ENCODE measurements at regions not wholly inside any gene's neighbourhood (a gene's known extent, or its start where the extent isn't known, plus 50 kb on each side); places are given as distances from the start of the nearest gene placed in this dataset.

DNA sequence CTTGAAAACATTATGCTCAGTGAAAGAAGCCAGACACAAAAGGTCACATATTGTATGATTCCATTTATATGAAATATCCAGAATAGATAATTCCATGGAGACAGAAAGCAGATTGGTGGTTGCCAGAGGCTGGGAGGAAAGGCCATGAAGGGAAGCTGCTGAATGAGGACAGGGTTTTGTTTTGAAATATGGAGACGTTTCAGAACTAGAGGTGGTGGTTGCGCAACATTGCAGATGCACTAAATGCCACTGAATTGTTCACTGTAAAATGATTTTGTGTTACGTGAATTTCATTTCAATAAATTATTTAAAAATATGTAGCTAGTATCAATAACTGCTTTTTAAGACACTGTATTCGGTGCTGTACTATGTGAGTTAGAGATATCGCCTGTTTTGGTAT lies 101.7 kb upstream of the ZNF236 start:
- TF ChIP-seq STAT6 (CRISPR knock-in tag; conservative IDR thresholded peaks at IDR 0.05; ENCODE audit: low read depth) (no peak), SP1 (CRISPR knock-in tag; conservative IDR thresholded peaks at IDR 0.05) (no peak), ZNF263 (CRISPR knock-in tag; IDR thresholded peaks at IDR 0.05; ENCODE audit: low read depth) (no peak)
- TF ChIP-seq, protein P1, sequence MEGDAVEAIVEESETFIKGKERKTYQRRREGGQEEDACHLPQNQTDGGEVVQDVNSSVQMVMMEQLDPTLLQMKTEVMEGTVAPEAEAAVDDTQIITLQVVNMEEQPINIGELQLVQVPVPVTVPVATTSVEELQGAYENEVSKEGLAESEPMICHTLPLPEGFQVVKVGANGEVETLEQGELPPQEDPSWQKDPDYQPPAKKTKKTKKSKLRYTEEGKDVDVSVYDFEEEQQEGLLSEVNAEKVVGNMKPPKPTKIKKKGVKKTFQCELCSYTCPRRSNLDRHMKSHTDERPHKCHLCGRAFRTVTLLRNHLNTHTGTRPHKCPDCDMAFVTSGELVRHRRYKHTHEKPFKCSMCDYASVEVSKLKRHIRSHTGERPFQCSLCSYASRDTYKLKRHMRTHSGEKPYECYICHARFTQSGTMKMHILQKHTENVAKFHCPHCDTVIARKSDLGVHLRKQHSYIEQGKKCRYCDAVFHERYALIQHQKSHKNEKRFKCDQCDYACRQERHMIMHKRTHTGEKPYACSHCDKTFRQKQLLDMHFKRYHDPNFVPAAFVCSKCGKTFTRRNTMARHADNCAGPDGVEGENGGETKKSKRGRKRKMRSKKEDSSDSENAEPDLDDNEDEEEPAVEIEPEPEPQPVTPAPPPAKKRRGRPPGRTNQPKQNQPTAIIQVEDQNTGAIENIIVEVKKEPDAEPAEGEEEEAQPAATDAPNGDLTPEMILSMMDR (IDR thresholded peaks at IDR 0.05): no peak
- TF ChIP-seq, protein P2, sequence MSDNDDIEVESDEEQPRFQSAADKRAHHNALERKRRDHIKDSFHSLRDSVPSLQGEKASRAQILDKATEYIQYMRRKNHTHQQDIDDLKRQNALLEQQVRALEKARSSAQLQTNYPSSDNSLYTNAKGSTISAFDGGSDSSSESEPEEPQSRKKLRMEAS (CRISPR knock-in tag; IDR thresholded peaks at IDR 0.05): no peak
